Uterus (tissue), 2 donors: ENCODE measurements at regions not wholly inside any gene's neighbourhood (a gene's known extent, or its start where the extent isn't known, plus 50 kb on each side); places are given as distances from the start of the nearest gene placed in this dataset.

ENCODE experiments used
- POLR2A ChIP-seq, 2 donors: fragments of 450-650 bp; IDR thresholded peaks; one replicate each; pipeline ENCODE4 v1.6.1; 2016; ENCODE audit warnings: antibody characterized with exemption in 2 of 2, mild to moderate bottlenecking in 1 of 2, moderate library complexity in 1 of 2
- TF ChIP-seq, protein P1 (sequence below), 4 experiments: fragments of 200-600 bp in 2 of 4; fragments of 450-650 bp in 2 of 4; sonication (generic) in 2 of 4; IDR thresholded peaks; one replicate each; pipeline ENCODE4 v1.5.1; 2016 to 2019; ENCODE audit warnings: antibody characterized with exemption in 4 of 4, mild to moderate bottlenecking in 2 of 4, moderate library complexity in 1 of 4

DNA sequence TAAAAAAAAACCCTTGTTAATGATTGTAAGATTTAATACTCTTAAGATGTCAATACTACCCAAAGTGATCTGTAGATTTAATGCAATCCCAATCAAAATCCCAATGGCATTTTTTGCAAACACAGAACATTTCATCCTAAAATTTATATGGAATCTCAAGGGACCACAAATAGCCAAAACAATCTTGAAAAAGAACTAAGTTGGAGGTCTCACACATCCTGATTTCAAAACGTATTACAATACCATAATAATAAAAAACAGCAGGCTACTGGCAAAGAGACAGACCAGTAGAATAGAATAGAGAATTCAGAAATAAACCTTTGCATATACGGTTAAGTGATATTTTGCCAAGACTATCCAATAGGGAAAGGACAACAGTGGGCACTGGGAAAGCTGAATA is 331.9 kb upstream of the JARID2 start:
- TF ChIP-seq, protein P1, sequence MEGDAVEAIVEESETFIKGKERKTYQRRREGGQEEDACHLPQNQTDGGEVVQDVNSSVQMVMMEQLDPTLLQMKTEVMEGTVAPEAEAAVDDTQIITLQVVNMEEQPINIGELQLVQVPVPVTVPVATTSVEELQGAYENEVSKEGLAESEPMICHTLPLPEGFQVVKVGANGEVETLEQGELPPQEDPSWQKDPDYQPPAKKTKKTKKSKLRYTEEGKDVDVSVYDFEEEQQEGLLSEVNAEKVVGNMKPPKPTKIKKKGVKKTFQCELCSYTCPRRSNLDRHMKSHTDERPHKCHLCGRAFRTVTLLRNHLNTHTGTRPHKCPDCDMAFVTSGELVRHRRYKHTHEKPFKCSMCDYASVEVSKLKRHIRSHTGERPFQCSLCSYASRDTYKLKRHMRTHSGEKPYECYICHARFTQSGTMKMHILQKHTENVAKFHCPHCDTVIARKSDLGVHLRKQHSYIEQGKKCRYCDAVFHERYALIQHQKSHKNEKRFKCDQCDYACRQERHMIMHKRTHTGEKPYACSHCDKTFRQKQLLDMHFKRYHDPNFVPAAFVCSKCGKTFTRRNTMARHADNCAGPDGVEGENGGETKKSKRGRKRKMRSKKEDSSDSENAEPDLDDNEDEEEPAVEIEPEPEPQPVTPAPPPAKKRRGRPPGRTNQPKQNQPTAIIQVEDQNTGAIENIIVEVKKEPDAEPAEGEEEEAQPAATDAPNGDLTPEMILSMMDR (IDR thresholded peaks at IDR 0.05) = no peak
- no peak for TF ChIP-seq POLR2A (IDR thresholded peaks at IDR 0.05)
